ENCODE measurements at regions not wholly inside any gene's neighbourhood (a gene's known extent, or its start where the extent isn't known, plus 50 kb on each side); places are given as distances from the start of the nearest gene placed in this dataset.

GRCh38 chr3:103624271-103624670, 1189.5 kb downstream of the ZPLD1 start:
- Histone ChIP-seq H3K27ac (no peak overlapping the region), H3K36me3 (no peaks in the 10 kb centered on the region), H3K9me3 (no peaks in the 10 kb centered on the region), H3K4me3 (no peak overlapping the region), H3K27me3 (no peaks in the 10 kb centered on the region), H3K4me1 (no peaks in the 10 kb centered on the region)
- no peak for DNase-seq
- WGBS, 2 donors = 41 to 77% methylated on average over 1 of the region's 1 CpG
- intact Hi-C loops (cut with DNase I) = no loop called here
- TF ChIP-seq POLR2AphosphoS5 (IDR thresholded peaks at IDR 0.05) (no peak), CTCF (IDR thresholded peaks at IDR 0.05) (no peak), POLR2A (IDR thresholded peaks at IDR 0.05) (no peak), EP300 (IDR thresholded peaks at IDR 0.05) (no peak)

GRCh38 chr3:103629391-103629790, 1194.6 kb downstream of the ZPLD1 start:
- Histone ChIP-seq H3K27ac (no peak overlapping the region), H3K27me3 (no peaks in the 10 kb centered on the region), H3K4me1 (no peaks in the 10 kb centered on the region), H3K4me3 (no peak overlapping the region), H3K36me3 (no peaks in the 10 kb centered on the region), H3K9me3 (peaks cover 0 to 3% (median 0%) of the 10 kb centered on the region in 4 donors)
- intact Hi-C loops (cut with DNase I) = no loop called here
- 81 to 90% methylated on average over 1 of the region's 1 CpG for WGBS, 2 donors
- no peak for TF ChIP-seq POLR2AphosphoS5 (IDR thresholded peaks at IDR 0.05)
- TF ChIP-seq EP300 (IDR thresholded peaks at IDR 0.05) = no peak
- TF ChIP-seq CTCF (IDR thresholded peaks at IDR 0.05) = no peak
- no peak for TF ChIP-seq POLR2A (IDR thresholded peaks at IDR 0.05)
- DNase-seq = no peak

DNA sequence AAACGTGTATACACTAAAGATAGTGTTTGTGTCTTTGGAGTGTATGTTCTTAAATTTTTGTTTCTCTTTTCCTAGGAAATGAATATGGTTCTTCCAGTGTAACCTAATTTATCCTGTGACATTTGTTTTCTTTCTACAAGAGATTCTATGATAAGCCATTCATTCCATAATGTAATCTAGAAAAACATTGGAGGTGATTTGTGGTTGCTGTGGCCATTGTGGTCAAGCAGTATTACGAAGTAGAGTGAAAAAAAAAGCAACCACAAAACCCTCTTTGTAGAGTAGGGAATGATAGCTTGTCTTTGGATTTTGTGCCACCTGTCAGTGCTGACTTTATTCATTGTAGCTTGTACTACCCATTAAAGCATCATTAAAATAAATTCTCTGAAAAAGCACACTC, 1209.6 kb downstream of the ZPLD1 start:
- no peak overlapping the region for H3K27ac ChIP-seq
- no peaks in the 10 kb centered on the region for H3K9me3 ChIP-seq
- H3K27me3 ChIP-seq = no peaks in the 10 kb centered on the region
- DNase-seq = no peak
- 38 to 43% methylated on average over 2 of the region's 2 CpGs for WGBS, 2 donors
- no peak overlapping the region for H3K4me3 ChIP-seq
- H3K4me1 ChIP-seq = no peaks in the 10 kb centered on the region
- no peak for TF ChIP-seq EP300 (IDR thresholded peaks at IDR 0.05)
- TF ChIP-seq POLR2AphosphoS5 (IDR thresholded peaks at IDR 0.05) = no peak
- no peak for TF ChIP-seq POLR2A (IDR thresholded peaks at IDR 0.05)
- no peak for TF ChIP-seq CTCF (IDR thresholded peaks at IDR 0.05)
- H3K36me3 ChIP-seq = no peaks in the 10 kb centered on the region
- intact Hi-C loops (cut with DNase I) = no loop called here

GRCh38 chr3:103653996-103654395, 1219.2 kb downstream of the ZPLD1 start:
- Histone ChIP-seq H3K27ac (no peak overlapping the region), H3K36me3 (no peaks in the 10 kb centered on the region), H3K9me3 (no peaks in the 10 kb centered on the region), H3K4me1 (no peaks in the 10 kb centered on the region), H3K27me3 (no peaks in the 10 kb centered on the region), H3K4me3 (no peak overlapping the region)
- TF ChIP-seq POLR2A (IDR thresholded peaks at IDR 0.05) (no peak), EP300 (IDR thresholded peaks at IDR 0.05) (no peak), POLR2AphosphoS5 (IDR thresholded peaks at IDR 0.05) (no peak), CTCF (IDR thresholded peaks at IDR 0.05) (no peak)
- intact Hi-C loops (cut with DNase I) = no loop called here
- 44 to 81% methylated on average over 1 of the region's 1 CpG for WGBS, 2 donors
- DNase-seq = no peak

GRCh38 chr3:103657756-103658155, 1222.9 kb downstream of the ZPLD1 start:
- H3K27ac ChIP-seq = no peak overlapping the region
- intact Hi-C loops (cut with DNase I) = no loop called here
- no peaks in the 10 kb centered on the region for H3K4me1 ChIP-seq
- WGBS, 2 donors = 45 to 80% methylated on average over 8 of the region's 8 CpGs
- H3K27me3 ChIP-seq = no peaks in the 10 kb centered on the region
- no peaks in the 10 kb centered on the region for H3K9me3 ChIP-seq
- TF ChIP-seq CTCF (IDR thresholded peaks at IDR 0.05) (no peak), EP300 (IDR thresholded peaks at IDR 0.05) (no peak), POLR2A (IDR thresholded peaks at IDR 0.05) (no peak), POLR2AphosphoS5 (IDR thresholded peaks at IDR 0.05) (no peak)
- no peak overlapping the region for H3K4me3 ChIP-seq
- no peak for DNase-seq
- H3K36me3 ChIP-seq = no peaks in the 10 kb centered on the region

Data from sigmoid colon (tissue), 6 donors.